Liver (tissue), 3 donors: ENCODE measurements at regions not wholly inside any gene's neighbourhood (a gene's known extent, or its start where the extent isn't known, plus 50 kb on each side); places are given as distances from the start of the nearest gene placed in this dataset.

ENCODE experiments used
- CTCF ChIP-seq: fragments of 150-350 bp; IDR thresholded peaks from 2 replicates; pipeline ENCODE4 v1.5.1; 2017; ENCODE audit warnings: improper control_type of control experiment, low read depth, low read length; ENCODE audit not compliant: missing input control
- TAF1 ChIP-seq: conservative IDR thresholded peaks from 2 replicates; pipeline ENCODE4 v1.6.1; 2016; ENCODE audit warnings: antibody characterized with exemption, mild to moderate bottlenecking
- YY1 ChIP-seq: IDR thresholded peaks from 2 replicates; pipeline ENCODE4 v1.6.1; 2016; ENCODE audit warnings: antibody characterized with exemption, mild to moderate bottlenecking
- donor health status: healthy.
- donor health status: healthy.

GRCh38 chr2:113827426-113827825 is 62.5 kb upstream of the ACTR3 start:
- TF ChIP-seq CTCF = no peak
- no peak for TF ChIP-seq YY1
- TF ChIP-seq TAF1 = no peak
